Activated CD4-positive, alpha-beta T cell treated with anti-CD3 and anti-CD28 coated beads, Interleukin-10, Interleukin-2, amounts not matched to agents 100 ng/mL and 50 ng/mL, durations not matched to agents 16 hours and 8 hours (primary cell): ENCODE measurements at regions not wholly inside any gene's neighbourhood (a gene's known extent, or its start where the extent isn't known, plus 50 kb on each side); places are given as distances from the start of the nearest gene placed in this dataset.
A peak's percentile ranks its signal among the peaks of the same experiment; 100 is the strongest.

ENCODE experiments used
- DNase-seq: peaks from one replicate; pipeline ENCODE4 v3.0.0-alpha.2; 2020

- no peak for DNase-seq
Measured at GRCh38 chr14:48537600-48537999, 862.2 kb upstream of the MDGA2 start.

GRCh38 chr14:48536318-48536717 lies 860.9 kb upstream of the MDGA2 start:
- DNase-seq, result no peak

- DNase-seq, result no peak
Measured at GRCh38 chr14:48527832-48528231, 852.4 kb upstream of the MDGA2 start.

- no peak for DNase-seq
Measured at GRCh38 chr14:48526307-48526706, 850.9 kb upstream of the MDGA2 start.

- DNase-seq, result no peak
Measured at GRCh38 chr14:48504921-48505320, 829.5 kb upstream of the MDGA2 start.

- no peak for DNase-seq
Measured at GRCh38 chr14:48490756-48491155, 815.4 kb upstream of the MDGA2 start.

- no peak for DNase-seq
Measured at GRCh38 chr14:48473944-48474343, 798.5 kb upstream of the MDGA2 start.

GRCh38 chr14:48456051-48456450 lies 780.6 kb upstream of the MDGA2 start:
- DNase-seq, result no peak

- DNase-seq, result no peak
Measured at GRCh38 chr14:48454887-48455286, 779.5 kb upstream of the MDGA2 start.

- no peak for DNase-seq
Measured at GRCh38 chr14:48452437-48452995, 777.1 kb upstream of the MDGA2 start.

GRCh38 chr14:48435221-48435620 lies 759.8 kb upstream of the MDGA2 start:
- no peak for DNase-seq

- no peak for DNase-seq
Measured at GRCh38 chr14:48430805-48431204, 755.4 kb upstream of the MDGA2 start.

GRCh38 chr14:48429512-48429911 lies 754.1 kb upstream of the MDGA2 start:
- no peak for DNase-seq

GRCh38 chr14:48417715-48418500 lies 742.5 kb upstream of the MDGA2 start:
- DNase-seq, result no peak

- no peak for DNase-seq
Measured at GRCh38 chr14:48401321-48401720, 725.9 kb upstream of the MDGA2 start.

- DNase-seq, result peak; percentile 25
Measured at GRCh38 chr14:48398675-48399282, 723.4 kb upstream of the MDGA2 start.

GRCh38 chr14:48391661-48392060 lies 716.3 kb upstream of the MDGA2 start:
- DNase-seq, result no peak

GRCh38 chr14:48390346-48390745 lies 714.9 kb upstream of the MDGA2 start:
- DNase-seq, result no peak

GRCh38 chr14:48384821-48385220 lies 709.4 kb upstream of the MDGA2 start:
- DNase-seq, result no peak

GRCh38 chr14:48382961-48383360 lies 707.6 kb upstream of the MDGA2 start:
- no peak for DNase-seq

- DNase-seq, result no peak
Measured at GRCh38 chr14:48378541-48378940, 703.1 kb upstream of the MDGA2 start.

GRCh38 chr14:48373981-48374380 lies 698.6 kb upstream of the MDGA2 start:
- DNase-seq, result no peak

GRCh38 chr14:48350971-48351370 lies 675.6 kb upstream of the MDGA2 start:
- no peak for DNase-seq

GRCh38 chr14:48349689-48350088 lies 674.3 kb upstream of the MDGA2 start:
- DNase-seq, result no peak
